ENCODE measurements at regions not wholly inside any gene's neighbourhood (a gene's known extent, or its start where the extent isn't known, plus 50 kb on each side); places are given as distances from the start of the nearest gene placed in this dataset.

DNA sequence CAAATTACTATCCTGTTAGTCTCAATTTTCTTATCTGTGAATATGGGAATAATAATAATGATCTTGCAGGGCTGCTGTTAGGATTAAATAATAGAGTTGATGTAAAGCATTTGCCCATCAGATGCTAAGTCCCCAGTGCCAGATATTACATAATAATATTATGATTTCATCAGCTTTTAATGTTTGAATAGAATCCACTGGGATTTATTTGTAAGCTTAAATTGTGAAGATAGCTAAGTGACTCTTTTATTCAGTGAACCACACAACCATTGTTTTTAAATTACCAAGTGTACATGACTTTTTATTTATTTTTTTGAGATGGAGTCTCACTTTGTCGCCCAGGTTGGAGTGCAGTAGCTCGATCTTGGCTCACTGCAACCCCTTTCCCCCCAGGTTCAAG lies 510.3 kb upstream of the DPP6 start:
- intact Hi-C loops (cut with micrococcal nuclease; ENCODE audit: unreplicated experiment) (no loop called here), in situ Hi-C loops (cut with HindIII; ENCODE audit: extremely low pct_ligation_motif_present, low pct_unique_long_range_greater_than_20kb) (no loop called here)
- CTCF ChIA-PET (ENCODE audit: low intra/inter-chr PET ratio, low total read pairs): no interaction called here
- POLR2A ChIA-PET: no interaction called here
- Histone ChIP-seq H3K36me3 (replicated peaks in 1 of 2; ENCODE audit: control insufficient read depth in 1 of 2, insufficient read depth in 2 of 2, low read length in 2 of 2) (no peaks in the 10 kb centered on the region), H3K27me3 (ENCODE audit: control insufficient read depth in 1 of 2, insufficient read depth in 2 of 2, low read length in 2 of 2) (peaks cover 0 to 1% of the 10 kb centered on the region in 2 experiments; a peak in 2 of 5 replicates), H3K4me3 (replicated peaks in 1 of 3; ENCODE audit: insufficient read depth in 1 of 3, low read depth in 2 of 3, low read length in 3 of 3) (no peak overlapping the region), H3K4me2 (ENCODE audit: low read depth, low read length) (no peak overlapping the region), H3K79me2 (ENCODE audit: insufficient read depth, low read length) (no peaks in the 10 kb centered on the region), H3K9ac (ENCODE audit: insufficient read depth, low read depth, low read length) (no peak overlapping the region), H3K9me3 (ENCODE audit: low read length) (no peaks in the 10 kb centered on the region), H3K4me1 (ENCODE audit: insufficient read depth, low read length) (no peaks in the 10 kb centered on the region), H4K20me1 (ENCODE audit: insufficient read depth, low read length) (no peaks in the 10 kb centered on the region), H3K27ac (ENCODE audit: extremely low read length, insufficient read depth, low read length) (no peak overlapping the region), H2AFZ (ENCODE audit: low read length) (no peak overlapping the region)
- ATAC-seq (no peak), FAIRE-seq (no peak), DNase-seq (ENCODE audit: low spot score) (no peak)
- whole genome bisulfite sequencing (ENCODE audit: low lambda C conversion rate): 0% methylated on average over 2 of the region's 2 CpGs
- BruUV-seq (replicated peaks): no TSS peak
- TF ChIP-seq, protein P1, sequence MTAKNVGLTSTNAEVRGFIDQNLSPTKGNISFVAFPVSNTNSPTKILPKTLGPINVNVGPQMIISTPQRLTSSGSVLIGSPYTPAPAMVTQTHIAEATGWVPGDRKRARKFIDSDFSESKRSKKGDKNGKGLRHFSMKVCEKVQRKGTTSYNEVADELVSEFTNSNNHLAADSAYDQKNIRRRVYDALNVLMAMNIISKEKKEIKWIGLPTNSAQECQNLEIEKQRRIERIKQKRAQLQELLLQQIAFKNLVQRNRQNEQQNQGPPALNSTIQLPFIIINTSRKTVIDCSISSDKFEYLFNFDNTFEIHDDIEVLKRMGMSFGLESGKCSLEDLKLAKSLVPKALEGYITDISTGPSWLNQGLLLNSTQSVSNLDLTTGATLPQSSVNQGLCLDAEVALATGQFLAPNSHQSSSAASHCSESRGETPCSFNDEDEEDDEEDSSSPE (CRISPR knock-in tag; IDR thresholded peaks at IDR 0.05): no peak
- TF ChIP-seq SALL1 (CRISPR knock-in tag; IDR thresholded peaks at IDR 0.05): no peak
- TF ChIP-seq ZUFSP (CRISPR knock-in tag; IDR thresholded peaks at IDR 0.05; ENCODE audit: borderline replicate concordance): no peak
- TF ChIP-seq BRD4 (CRISPR knock-in tag; IDR thresholded peaks at IDR 0.05): no peak
- no peak for TF ChIP-seq ZNF282 (IDR thresholded peaks at IDR 0.05; ENCODE audit: partially characterized antibody)
- TF ChIP-seq ZSCAN9 (CRISPR knock-in tag; IDR thresholded peaks at IDR 0.05; ENCODE audit: borderline replicate concordance): no peak
- TF ChIP-seq RBAK (CRISPR knock-in tag; IDR thresholded peaks at IDR 0.05): no peak
- TF ChIP-seq ZNF362 (CRISPR knock-in tag; IDR thresholded peaks at IDR 0.05; ENCODE audit: borderline replicate concordance): no peak
- no peak for TF ChIP-seq SMAD1 (CRISPR knock-in tag; IDR thresholded peaks at IDR 0.05; ENCODE audit: borderline replicate concordance, low read depth)
- TF ChIP-seq ZNF510 (CRISPR knock-in tag; IDR thresholded peaks at IDR 0.05; ENCODE audit: low read depth): no peak
- no peak for TF ChIP-seq TARDBP (CRISPR knock-in tag; IDR thresholded peaks at IDR 0.05)
- no peak for TF ChIP-seq AGO1 (IDR thresholded peaks at IDR 0.05; ENCODE audit: low read depth, low read length, poor library complexity, severe bottlenecking)
- no peak for TF ChIP-seq CENPT (CRISPR knock-in tag; IDR thresholded peaks at IDR 0.05; ENCODE audit: low read depth)
- no peak for TF ChIP-seq ZBTB39 (CRISPR knock-in tag; IDR thresholded peaks at IDR 0.05)
- no peak for TF ChIP-seq HOXA9 (CRISPR knock-in tag; IDR thresholded peaks at IDR 0.05; ENCODE audit: borderline replicate concordance)
